ENCODE measurements at regions not wholly inside any gene's neighbourhood (a gene's known extent, or its start where the extent isn't known, plus 50 kb on each side); places are given as distances from the start of the nearest gene placed in this dataset.

GRCh38 chr9:90129446-90129845 is 513.2 kb downstream of the DIRAS2 start:
- TF ChIP-seq POLR2AphosphoS5 (IDR thresholded peaks at IDR 0.05; ENCODE audit: borderline replicate concordance, low read depth, low read length), result no peak
- TF ChIP-seq EZH2 (IDR thresholded peaks at IDR 0.05), result no peak
- TF ChIP-seq FOXP2 (optimal IDR thresholded peaks at IDR 0.05; ENCODE audit: control extremely low read depth, extremely low read length, insufficient read depth), result no peak
